Midbrain (tissue), 1 donor: ENCODE measurements at regions not wholly inside any gene's neighbourhood (a gene's known extent, or its start where the extent isn't known, plus 50 kb on each side); places are given as distances from the start of the nearest gene placed in this dataset.

Experiments
- DNase-seq: peaks from one replicate; lab custom pipeline; 2025; lab: John Stamatoyannopoulos, UW

DNA sequence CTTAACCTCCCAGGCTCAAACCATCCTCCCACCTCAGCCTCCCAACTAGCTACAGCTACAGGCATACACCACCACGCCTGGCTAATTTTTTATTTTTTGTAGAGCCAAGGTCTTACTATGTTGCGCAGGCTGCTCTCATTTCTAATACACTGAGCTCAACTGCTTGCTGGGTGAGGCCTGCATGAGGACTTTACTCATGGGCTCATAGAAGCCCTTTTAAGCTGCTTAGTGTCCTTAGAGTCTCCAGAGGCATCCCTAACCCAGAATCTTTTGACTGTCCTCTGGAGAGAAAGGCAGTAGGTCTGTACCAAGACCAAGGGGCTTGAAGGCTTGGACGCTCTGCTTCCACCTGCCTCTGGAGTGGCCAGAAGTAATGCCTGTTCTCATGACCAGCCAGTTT lies 141.6 kb downstream of the TM9SF2 start:
- no peak for DNase-seq

DNA sequence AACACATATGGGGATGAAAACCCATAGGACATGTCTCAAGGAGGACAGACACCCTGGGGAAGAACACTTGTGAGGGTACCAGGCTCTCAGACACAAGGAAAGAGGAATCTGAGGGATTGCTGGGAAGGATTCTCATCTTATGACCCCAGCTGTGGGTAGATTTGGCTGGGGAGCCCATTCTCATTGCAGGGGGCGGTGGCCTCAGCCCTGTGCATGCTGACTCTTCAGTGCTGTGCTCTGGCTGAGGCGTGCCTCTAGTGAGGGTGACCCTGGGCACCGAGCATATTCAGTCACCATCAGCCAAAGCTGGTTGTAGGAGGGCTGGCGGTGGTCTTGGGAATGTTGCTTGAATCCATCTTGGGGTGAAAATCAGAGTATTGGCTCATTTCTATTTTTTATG lies 140.7 kb downstream of the TM9SF2 start:
- DNase-seq, result no peak

GRCh38 chr13:99640260-99640659 lies 139.0 kb downstream of the TM9SF2 start:
- DNase-seq, result no peak

DNA sequence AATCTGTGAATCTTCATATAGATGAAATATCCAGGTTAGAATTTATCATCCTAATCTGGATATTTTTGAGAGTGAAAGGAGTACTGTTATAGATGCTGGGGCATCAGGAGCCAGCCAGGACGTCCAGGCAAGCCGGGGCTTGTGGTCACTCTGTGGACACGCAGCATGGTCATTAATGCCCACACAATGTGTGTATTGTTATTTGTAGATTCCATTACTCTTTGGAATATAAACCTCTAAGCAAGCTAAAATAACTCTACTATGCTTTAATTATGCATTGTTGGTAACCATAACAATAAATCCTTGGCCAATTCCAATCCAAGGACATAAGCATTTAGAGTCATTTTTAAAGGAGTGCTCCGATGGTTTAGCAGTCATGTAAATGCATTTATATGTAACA lies 137.9 kb downstream of the TM9SF2 start:
- DNase-seq, result no peak

DNA sequence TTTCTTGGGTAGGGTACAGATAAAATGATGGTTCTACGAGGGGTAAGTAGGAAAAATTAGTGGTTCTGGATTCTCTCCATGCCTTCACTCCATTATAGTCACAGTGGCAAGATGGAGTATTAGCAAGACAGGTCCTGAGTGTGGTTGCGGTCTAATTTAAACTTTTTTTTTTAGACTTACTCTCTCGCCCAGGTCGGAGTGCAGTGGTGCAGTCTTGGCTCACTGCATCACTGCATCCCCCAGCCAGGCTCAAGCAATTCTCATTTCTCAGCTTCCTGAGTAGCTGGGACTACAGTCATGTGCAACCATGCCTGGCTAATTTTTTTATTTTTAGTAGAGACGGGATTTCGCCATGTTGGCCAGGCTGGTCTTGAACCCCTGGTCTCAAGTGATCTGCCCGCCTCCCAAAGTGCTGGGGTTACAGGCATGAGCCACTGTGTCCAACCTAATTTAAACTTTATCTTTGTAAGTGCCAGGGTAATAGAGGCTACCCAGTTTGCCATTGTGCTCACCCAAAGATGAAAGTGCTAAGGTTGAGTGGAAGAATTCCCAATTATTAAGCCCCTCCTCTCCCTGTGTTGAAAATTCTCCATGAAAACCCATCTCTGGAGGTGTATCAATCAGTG lies 135.6 kb downstream of the TM9SF2 start:
- no peak for DNase-seq

GRCh38 chr13:99636306-99636705 lies 135.0 kb downstream of the TM9SF2 start:
- no peak for DNase-seq

- DNase-seq, result no peak
Observed at GRCh38 chr13:99634672-99635071, 133.4 kb downstream of the TM9SF2 start.

DNA sequence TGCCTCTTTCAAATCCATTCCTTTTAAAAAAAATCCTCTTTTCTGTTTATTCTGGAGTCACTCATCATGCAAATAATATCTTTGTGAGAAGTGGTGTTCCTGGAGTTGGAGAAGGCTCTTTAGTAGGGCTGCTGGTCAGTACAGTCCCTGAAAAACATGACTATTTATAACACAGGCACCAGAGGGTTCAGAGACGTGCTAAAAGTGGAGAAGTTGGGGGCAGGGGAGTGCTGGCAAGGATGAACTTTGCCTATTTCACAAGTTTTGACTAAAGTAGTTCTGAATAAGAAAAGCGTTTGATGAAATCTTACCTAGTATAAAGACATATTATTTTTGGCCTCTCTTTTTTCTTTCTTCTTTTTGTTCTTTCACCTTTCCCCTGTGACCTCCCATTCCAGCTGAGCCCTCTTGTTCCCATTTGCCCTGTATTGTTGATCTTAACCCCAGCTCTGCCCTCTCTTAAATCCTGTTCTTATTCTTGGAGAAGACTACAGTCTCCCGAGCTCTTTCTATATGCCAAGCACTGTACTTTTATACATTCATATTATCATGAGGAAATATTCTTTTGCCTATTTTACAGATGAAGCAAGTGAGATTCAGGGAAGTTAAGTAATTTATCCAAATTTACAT lies 129.1 kb downstream of the TM9SF2 start:
- no peak for DNase-seq

GRCh38 chr13:99629641-99630040 lies 128.4 kb downstream of the TM9SF2 start:
- DNase-seq, result no peak

DNA sequence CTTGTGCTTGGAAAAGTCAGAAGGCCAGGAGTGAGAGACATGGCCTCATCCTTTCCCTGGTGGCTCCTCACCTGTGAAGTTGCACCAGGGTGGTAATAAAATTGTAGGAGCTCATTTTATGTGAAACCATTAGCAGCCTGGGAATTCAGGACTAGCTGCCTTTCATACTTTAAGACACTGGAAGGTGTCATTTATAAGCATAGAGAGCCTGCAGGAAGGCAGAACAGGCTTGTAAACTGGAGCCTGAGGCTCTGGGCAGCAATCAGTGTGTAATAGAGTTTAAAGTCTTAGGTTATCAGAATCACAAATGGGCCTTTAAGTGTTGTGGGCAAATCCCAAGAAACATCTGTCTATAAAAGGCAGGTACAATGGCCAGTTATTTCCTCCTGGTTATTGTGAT lies 127.2 kb downstream of the TM9SF2 start:
- DNase-seq, result no peak

DNA sequence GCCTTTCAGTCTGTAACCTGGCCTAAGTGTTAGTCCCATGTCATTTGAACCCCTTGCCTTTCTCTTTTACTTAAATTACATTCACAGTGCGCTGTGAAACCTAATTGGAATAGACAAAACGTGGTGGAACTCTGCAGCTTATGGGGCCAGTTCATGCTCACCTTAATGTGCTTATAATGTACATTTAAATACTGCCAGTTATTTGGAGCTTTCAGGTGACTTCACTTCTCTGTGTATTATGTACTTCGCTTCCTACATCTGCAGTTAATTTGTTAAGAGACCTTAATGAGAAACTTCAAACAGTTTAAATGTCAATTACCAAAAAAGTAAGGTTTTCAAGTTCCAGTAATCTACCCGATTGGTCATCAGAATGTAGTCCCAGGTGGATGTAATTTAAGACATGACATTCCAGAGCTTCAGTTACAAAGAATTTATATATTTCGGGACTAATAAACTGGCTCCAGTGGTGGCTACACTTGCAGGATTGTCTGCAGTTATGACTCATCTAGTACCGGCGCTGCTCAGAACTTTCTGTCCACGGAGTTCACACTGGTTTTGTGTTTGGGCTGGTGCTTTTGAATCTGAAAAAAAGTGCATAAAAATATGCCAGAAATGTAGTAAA lies 125.3 kb downstream of the TM9SF2 start:
- DNase-seq, result no peak

- no peak for DNase-seq
Observed at GRCh38 chr13:99624936-99625540, 123.8 kb downstream of the TM9SF2 start.

DNA sequence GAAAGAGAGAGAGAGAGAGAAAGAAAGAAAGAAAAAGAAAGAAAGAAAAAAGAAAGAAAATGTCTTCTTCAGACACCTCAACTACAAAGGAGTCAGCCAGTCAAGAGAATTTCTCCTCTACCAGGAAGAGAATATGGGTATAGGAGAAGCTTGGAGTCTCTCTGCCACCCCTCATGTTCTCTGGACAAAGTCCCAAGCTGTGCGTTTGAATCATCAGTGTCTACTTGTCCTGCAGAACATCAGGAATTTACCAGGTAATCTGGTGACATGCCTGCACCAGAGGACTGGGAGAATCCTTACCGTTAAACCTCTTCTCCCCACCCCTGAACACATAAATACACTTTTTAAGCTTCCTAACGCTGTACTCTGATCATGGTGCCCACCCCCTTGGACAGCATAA lies 119.5 kb downstream of the TM9SF2 start:
- no peak for DNase-seq

- no peak for DNase-seq
Observed at GRCh38 chr13:99619207-99619606, 117.9 kb downstream of the TM9SF2 start.

- peak; percentile 47 for DNase-seq
Observed at GRCh38 chr13:99617474-99618255, 116.4 kb downstream of the TM9SF2 start.

DNA sequence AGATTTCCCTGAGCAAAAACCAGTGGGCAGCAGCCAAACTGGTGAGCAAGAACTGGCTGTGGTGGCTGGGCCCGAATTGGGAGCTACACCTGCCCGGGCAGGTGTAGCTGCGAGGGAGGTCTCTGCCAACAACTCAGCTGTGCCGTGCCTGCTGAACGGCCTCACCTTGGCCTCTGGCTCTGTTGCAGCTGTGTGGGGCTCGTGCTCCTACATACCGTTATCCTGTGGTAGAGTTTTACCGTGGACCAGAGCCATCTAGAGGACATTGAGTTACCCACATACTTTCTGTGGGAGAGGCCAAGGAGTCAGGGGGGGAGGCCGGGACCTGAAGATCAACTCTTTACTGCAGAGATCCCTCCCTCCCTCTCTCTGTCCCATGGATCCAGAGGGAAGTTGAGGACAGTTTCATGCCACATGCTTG lies 113.2 kb downstream of the TM9SF2 start:
- no peak for DNase-seq
